Esophagus (tissue), 2 donors: ENCODE measurements at regions not wholly inside any gene's neighbourhood (a gene's known extent, or its start where the extent isn't known, plus 50 kb on each side); places are given as distances from the start of the nearest gene placed in this dataset.

Experiments used
- H3K27ac ChIP-seq, 2 donors: one replicate each; pipeline ENCODE4 v1.5.1; 2013; ENCODE audit warnings: low read depth in 2 of 2, mild to moderate bottlenecking in 2 of 2, inconsistent platforms in 1 of 2, low read length in 1 of 2, moderate library complexity in 1 of 2
- H3K27me3 ChIP-seq, 2 donors: one replicate each; pipeline ENCODE4 v1.6.1; 2013; ENCODE audit warnings: low read length in 2 of 2, control low read depth in 1 of 2, mild to moderate bottlenecking in 1 of 2; ENCODE audit not compliant: insufficient read depth in 2 of 2, control insufficient read depth in 1 of 2
- H3K36me3 ChIP-seq, 2 donors: one replicate each; pipeline ENCODE4 v1.6.1; 2013; ENCODE audit warnings: low read length in 1 of 2; ENCODE audit not compliant: control insufficient read depth in 2 of 2, insufficient read depth in 2 of 2
- H3K4me1 ChIP-seq, 2 donors: one replicate each; pipeline ENCODE4 v1.6.1; 2013; ENCODE audit warnings: low read length in 1 of 2; ENCODE audit not compliant: control insufficient read depth in 2 of 2, insufficient read depth in 2 of 2
- H3K4me3 ChIP-seq, 2 donors: one replicate each; pipeline ENCODE4 v1.5.1; 2013; ENCODE audit warnings: low read length in 2 of 2, mild to moderate bottlenecking in 2 of 2, low read depth in 1 of 2, moderate library complexity in 1 of 2
- H3K9me3 ChIP-seq, 2 donors: one replicate each; pipeline ENCODE4 v1.6.1; 2013; ENCODE audit warnings: mild to moderate bottlenecking in 2 of 2, low read depth in 1 of 2, low read length in 1 of 2, moderate library complexity in 1 of 2; ENCODE audit not compliant: control insufficient read depth in 2 of 2, insufficient read depth in 1 of 2
- WGBS, 2 donors: extraction: QIAGEN DNeasy Blood & Tissue Kit; methylation state at CpG; one replicate each; pipeline ENCODE4 v1.1.7; 2013; 5-methylcytosine and 5-hydroxymethylcytosine counted together
- donor health status: healthy with polysubstance abuse.
- donor health status: Bipolar disorder and iron deficiency.

DNA sequence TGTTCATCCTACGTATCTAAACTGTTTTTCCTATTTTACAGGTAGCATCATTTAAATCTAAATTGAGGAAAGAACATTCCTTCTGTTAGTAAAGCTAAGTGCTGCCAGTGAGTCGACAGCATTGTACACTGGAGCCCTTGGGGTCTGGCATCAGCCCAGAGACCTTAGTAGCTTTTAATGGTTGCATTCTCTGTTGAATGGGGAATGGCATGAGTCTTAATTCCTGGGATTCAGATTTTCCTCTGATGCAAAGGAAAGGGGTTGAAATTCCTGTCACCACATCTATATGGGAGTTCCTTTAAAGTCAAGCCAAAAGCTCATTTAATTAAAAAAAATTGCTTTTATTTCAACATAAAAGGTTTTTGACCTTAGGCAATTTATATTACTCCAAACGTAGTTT, 148.4 kb upstream of the GBE1 start:
- no peaks in the 10 kb centered on the region for H3K4me1 ChIP-seq
- H3K27me3 ChIP-seq, result no peaks in the 10 kb centered on the region
- H3K4me3 ChIP-seq, result no peak overlapping the region
- H3K9me3 ChIP-seq, result no peaks in the 10 kb centered on the region
- H3K36me3 ChIP-seq, result no peaks in the 10 kb centered on the region
- WGBS, 2 donors, result 40 to 52% methylated on average over 3 of the region's 3 CpGs
- H3K27ac ChIP-seq, result no peak overlapping the region

- Histone ChIP-seq H3K27me3 (no peaks in the 10 kb centered on the region), H3K36me3 (no peaks in the 10 kb centered on the region), H3K4me1 (no peaks in the 10 kb centered on the region), H3K27ac (no peak overlapping the region), H3K9me3 (no peaks in the 10 kb centered on the region), H3K4me3 (no peak overlapping the region)
- 55 to 75% methylated on average over 5 of the region's 5 CpGs for whole genome bisulfite sequencing, 2 donors
These were observed 147.1 kb upstream of the GBE1 start for GRCh38 chr3:81908561-81908960.

DNA sequence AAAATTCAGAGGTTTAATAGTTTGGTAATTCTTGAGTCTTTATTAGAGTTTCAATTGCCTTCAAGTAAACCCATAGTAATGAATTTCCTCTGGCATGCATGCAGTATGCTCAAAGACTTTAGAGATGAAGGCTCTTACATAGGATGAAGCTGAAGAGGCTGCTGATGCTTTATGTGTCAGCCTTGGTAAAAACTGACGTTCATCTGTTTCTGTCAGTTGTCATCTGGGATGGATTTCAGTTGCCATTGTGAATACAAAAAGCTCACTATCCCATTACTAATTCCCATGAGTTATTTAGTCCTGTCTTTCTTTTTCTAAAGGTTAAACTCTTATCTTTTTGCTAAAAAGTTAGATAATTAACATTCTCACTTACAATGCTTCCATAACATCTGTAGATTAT, 136.9 kb upstream of the GBE1 start:
- Histone ChIP-seq H3K27ac (no peak overlapping the region), H3K9me3 (no peaks in the 10 kb centered on the region), H3K36me3 (no peaks in the 10 kb centered on the region), H3K4me1 (no peaks in the 10 kb centered on the region), H3K27me3 (no peaks in the 10 kb centered on the region), H3K4me3 (no peak overlapping the region)
- WGBS, 2 donors, result 73 to 79% methylated on average over 1 of the region's 1 CpG

GRCh38 chr3:81894598-81894997, 133.2 kb upstream of the GBE1 start:
- Histone ChIP-seq H3K4me1 (no peaks in the 10 kb centered on the region), H3K36me3 (no peaks in the 10 kb centered on the region), H3K27ac (no peak overlapping the region), H3K9me3 (no peaks in the 10 kb centered on the region), H3K4me3 (no peak overlapping the region), H3K27me3 (no peaks in the 10 kb centered on the region)
- WGBS, 2 donors, result 73 to 78% methylated on average over 4 of the region's 4 CpGs

DNA sequence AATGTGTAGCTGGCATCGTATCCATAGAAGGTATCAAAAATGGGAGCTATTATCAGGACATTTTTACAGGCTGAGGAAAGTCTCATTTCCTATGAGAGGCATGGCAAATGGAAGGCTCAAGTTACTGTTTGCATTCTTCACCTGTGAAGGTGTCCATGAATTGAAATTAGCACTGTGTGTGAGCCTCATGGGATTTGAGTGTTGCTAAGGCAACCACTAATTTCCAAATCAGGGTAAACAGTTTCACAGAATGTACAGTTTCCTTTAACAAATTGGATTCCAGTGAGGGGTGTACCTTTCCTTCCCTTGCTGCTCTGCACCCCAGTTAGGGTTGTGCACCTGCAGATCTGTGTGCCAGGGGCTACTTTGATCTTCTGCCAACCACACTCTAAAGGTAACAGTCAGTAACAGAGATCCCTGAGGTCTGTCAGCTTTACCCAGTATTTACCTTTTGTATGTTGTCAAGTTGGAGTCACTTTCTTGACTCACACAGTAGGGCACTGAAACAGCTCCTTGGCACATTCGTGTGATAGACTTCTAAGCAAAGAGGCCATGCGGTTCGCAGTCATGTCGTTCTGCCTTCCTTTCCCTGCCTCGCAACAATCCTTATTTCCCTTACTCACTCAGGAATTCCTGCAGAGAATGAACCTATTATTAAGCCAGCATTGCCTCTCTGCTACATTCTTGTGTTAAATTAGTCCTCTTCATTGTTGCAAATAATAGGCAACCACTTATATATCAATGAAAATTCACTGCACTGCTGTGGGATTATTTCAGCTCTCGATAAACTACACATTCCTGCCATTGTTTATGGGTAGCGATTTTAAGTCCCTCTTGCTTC, 129.8 kb upstream of the GBE1 start:
- Histone ChIP-seq H3K4me3 (no peak overlapping the region), H3K9me3 (no peaks in the 10 kb centered on the region), H3K36me3 (no peaks in the 10 kb centered on the region), H3K27me3 (no peaks in the 10 kb centered on the region), H3K4me1 (no peaks in the 10 kb centered on the region), H3K27ac (no peak overlapping the region)
- WGBS, 2 donors, result 78 to 82% methylated on average over 8 of the region's 8 CpGs

DNA sequence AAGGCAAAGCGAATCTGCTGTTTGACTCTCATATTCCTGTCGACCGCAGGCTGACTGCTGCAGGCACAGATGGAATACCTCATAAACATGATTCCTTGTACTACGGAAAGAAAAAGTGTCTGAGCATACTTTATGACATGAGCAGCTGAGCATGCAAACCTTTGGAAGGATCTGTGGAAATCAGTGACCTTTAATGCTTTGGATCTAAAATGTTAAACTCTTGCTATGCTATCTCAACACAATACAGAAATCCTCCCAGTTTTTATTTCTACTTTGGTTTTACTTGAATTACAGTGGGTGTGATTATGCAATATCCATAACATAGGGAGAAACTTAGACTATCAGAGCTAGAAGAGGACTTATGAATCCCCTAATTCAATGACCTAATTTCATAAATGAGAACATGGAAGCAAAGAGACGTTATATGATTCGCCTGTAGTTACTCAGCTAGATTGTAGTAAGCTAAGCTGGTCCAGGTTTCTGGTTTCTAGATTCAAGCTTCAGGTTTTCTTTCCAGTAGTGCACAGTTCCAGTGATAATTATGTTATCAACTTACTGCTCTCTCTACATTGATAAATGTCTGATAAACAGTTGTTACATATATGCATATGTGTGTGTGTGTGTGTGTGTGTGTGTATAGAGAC, 127.6 kb upstream of the GBE1 start:
- Histone ChIP-seq H3K4me3 (no peak overlapping the region), H3K27me3 (no peaks in the 10 kb centered on the region), H3K4me1 (no peaks in the 10 kb centered on the region), H3K9me3 (no peaks in the 10 kb centered on the region), H3K27ac (no peak overlapping the region), H3K36me3 (no peaks in the 10 kb centered on the region)
- 71 to 79% methylated on average over 6 of the region's 6 CpGs for WGBS, 2 donors

- Histone ChIP-seq H3K4me1 (no peaks in the 10 kb centered on the region), H3K27me3 (no peaks in the 10 kb centered on the region), H3K27ac (no peak overlapping the region), H3K36me3 (no peaks in the 10 kb centered on the region), H3K9me3 (no peaks in the 10 kb centered on the region), H3K4me3 (no peak overlapping the region)
These were observed 126.0 kb upstream of the GBE1 start for GRCh38 chr3:81887448-81887847.

- H3K27ac ChIP-seq, result no peak overlapping the region
- H3K4me3 ChIP-seq, result no peak overlapping the region
- no peaks in the 10 kb centered on the region for H3K36me3 ChIP-seq
- H3K9me3 ChIP-seq, result no peaks in the 10 kb centered on the region
- H3K27me3 ChIP-seq, result no peaks in the 10 kb centered on the region
- H3K4me1 ChIP-seq, result no peaks in the 10 kb centered on the region
- WGBS, 2 donors, result 55 to 63% methylated on average over 2 of the region's 2 CpGs
These were observed 124.6 kb upstream of the GBE1 start for GRCh38 chr3:81886081-81886480.

DNA sequence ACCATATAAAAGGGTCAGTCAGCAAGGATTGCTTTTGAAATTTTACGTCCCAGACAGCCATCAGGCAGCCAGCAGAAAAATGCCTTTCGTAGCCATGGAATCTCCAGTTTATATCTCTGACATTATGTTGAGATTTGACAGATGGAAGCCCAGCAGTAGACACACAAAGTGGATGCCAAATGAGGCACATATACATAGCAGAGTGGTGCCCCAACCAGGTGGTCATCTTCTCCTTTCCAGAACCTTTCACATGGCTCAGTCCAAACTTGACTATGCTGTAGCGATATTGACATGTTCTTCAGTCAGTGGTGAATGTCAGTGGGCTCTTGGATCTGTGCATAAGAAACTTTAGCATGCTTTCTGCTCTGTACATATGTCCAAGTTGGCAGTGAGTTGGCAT, 123.3 kb upstream of the GBE1 start:
- 89 to 91% methylated on average over 3 of the region's 3 CpGs for WGBS, 2 donors
- Histone ChIP-seq H3K9me3 (no peaks in the 10 kb centered on the region), H3K4me1 (no peaks in the 10 kb centered on the region), H3K36me3 (no peaks in the 10 kb centered on the region), H3K27ac (no peak overlapping the region), H3K4me3 (no peak overlapping the region), H3K27me3 (no peaks in the 10 kb centered on the region)

DNA sequence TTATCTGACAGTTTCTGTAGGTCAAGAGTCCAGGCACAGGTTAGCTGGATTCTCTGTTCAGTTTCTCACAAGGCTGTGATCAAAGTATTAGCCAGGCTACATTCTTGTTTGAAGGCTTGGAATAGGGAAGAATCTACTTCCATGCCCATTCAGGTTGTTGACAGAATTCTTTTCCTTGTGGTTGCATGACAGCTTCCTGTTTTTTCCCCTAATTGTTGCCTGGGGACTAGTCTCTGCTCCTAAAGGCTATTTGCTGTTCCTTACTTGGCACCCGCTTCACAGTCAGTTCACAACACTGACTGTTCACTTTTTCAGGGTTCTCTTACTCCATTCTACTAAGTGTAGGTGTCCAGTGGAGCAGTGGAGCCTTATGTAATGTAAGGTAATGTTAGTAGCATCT, 115.4 kb upstream of the GBE1 start:
- WGBS, 2 donors, result 84 to 87% methylated on average over 1 of the region's 1 CpG
- Histone ChIP-seq H3K36me3 (no peaks in the 10 kb centered on the region), H3K27me3 (no peaks in the 10 kb centered on the region), H3K4me1 (no peaks in the 10 kb centered on the region), H3K27ac (no peak overlapping the region), H3K4me3 (no peak overlapping the region), H3K9me3 (peaks cover 0 to 3% of the 10 kb centered on the region in 2 donors)
